ENCODE measurements at regions not wholly inside any gene's neighbourhood (a gene's known extent, or its start where the extent isn't known, plus 50 kb on each side); places are given as distances from the start of the nearest gene placed in this dataset.
A peak's percentile ranks its signal among the peaks of the same experiment; 100 is the strongest.

DNA sequence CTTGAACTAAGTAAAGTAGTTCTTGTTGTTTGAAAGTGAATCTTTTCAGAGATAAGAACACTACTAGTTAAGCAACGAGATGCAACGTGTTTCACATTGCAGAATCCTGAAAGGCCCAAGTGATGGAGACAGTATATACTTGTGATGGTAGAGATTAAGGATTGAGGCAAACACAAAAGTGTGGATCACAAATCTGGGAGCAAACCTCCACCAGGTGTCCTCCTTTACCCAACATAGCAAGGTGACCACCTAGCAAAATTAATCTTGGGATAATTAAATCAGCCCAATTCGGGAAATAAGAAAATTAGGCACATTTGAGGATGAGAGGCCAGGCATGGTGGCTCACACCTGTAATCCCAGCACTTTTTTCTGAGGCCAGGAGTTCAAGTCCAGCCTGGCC lies 563.9 kb downstream of the DACH1 start:
- no peaks in the 10 kb centered on the region for H3K79me1 ChIP-seq (ENCODE audit: insufficient read depth, low read depth, low read length, poor library complexity, severe bottlenecking)
- no peak overlapping the region for H3T11ph ChIP-seq (ENCODE audit: low read length)
- H2BK15ac ChIP-seq (ENCODE audit: low read depth, low read length): no peak overlapping the region
- no peak overlapping the region for H2BK120ac ChIP-seq (ENCODE audit: low read depth, low read length, poor library complexity, severe bottlenecking)
- no peak overlapping the region for H3K4ac ChIP-seq (ENCODE audit: low read depth, low read length)
- H3K4me1 ChIP-seq (ENCODE audit: insufficient read depth, low read length): no peaks in the 10 kb centered on the region
- H3K9me3 ChIP-seq (ENCODE audit: control insufficient read depth, low read depth, low read length): no peaks in the 10 kb centered on the region
- Mint-ChIP-seq H3K4me1 (peaks cover 7 to 8% of the 10 kb centered on the region in 2 experiments), H3K9me3 (peaks cover 0 to 3% of the 10 kb centered on the region in 2 experiments; a peak in 1 of 5 replicates), H3K27ac (no peak overlapping the region), H3K4me3 (no peak overlapping the region), H3K36me3 (ENCODE audit: insufficient read depth in 1 of 3, low read depth in 3 of 3) (no peaks in the 10 kb centered on the region; a peak in 1 of 7 replicates), H3K27me3 (ENCODE audit: low read depth) (no peaks in the 10 kb centered on the region)
- no peak overlapping the region for H2AFZ ChIP-seq (ENCODE audit: low read length)
- H3K4me2 ChIP-seq (ENCODE audit: insufficient read depth, insufficient read length, low read length): no peak overlapping the region
- no peak overlapping the region for H2BK20ac ChIP-seq (ENCODE audit: low read depth, low read length, poor library complexity, severe bottlenecking)
- DNase-seq: no peak
- no peak overlapping the region for H2BK12ac ChIP-seq (ENCODE audit: insufficient read length, low read depth, low read length)
- no peak overlapping the region for H3K9ac ChIP-seq (ENCODE audit: extremely low read depth, insufficient read length, low read length)
- no peak overlapping the region for H4K8ac ChIP-seq (replicated peaks; ENCODE audit: insufficient read length, low read depth, low read length)
- TF ChIP-seq, protein P1, sequence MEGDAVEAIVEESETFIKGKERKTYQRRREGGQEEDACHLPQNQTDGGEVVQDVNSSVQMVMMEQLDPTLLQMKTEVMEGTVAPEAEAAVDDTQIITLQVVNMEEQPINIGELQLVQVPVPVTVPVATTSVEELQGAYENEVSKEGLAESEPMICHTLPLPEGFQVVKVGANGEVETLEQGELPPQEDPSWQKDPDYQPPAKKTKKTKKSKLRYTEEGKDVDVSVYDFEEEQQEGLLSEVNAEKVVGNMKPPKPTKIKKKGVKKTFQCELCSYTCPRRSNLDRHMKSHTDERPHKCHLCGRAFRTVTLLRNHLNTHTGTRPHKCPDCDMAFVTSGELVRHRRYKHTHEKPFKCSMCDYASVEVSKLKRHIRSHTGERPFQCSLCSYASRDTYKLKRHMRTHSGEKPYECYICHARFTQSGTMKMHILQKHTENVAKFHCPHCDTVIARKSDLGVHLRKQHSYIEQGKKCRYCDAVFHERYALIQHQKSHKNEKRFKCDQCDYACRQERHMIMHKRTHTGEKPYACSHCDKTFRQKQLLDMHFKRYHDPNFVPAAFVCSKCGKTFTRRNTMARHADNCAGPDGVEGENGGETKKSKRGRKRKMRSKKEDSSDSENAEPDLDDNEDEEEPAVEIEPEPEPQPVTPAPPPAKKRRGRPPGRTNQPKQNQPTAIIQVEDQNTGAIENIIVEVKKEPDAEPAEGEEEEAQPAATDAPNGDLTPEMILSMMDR (conservative IDR thresholded peaks at IDR 0.05): peak; percentile 44; the same call in 1 of the 3 replicates
- no peak overlapping the region for H3K56ac ChIP-seq (ENCODE audit: insufficient read length, low read depth, low read length)
- H3K79me2 ChIP-seq (ENCODE audit: insufficient read depth, low read length): no peaks in the 10 kb centered on the region
- H3K23ac ChIP-seq (ENCODE audit: insufficient read length, low read depth, low read length): no peak overlapping the region
- no peak overlapping the region for H2AK5ac ChIP-seq (ENCODE audit: insufficient read length, low read length)
- no peaks in the 10 kb centered on the region for H3K27me3 ChIP-seq (ENCODE audit: insufficient read depth, low read length)
- H4K5ac ChIP-seq (ENCODE audit: insufficient read length, low read depth, low read length): no peak overlapping the region
- H3K27ac ChIP-seq (ENCODE audit: insufficient read length, low read depth, low read length): no peak overlapping the region
- H3K14ac ChIP-seq (ENCODE audit: insufficient read depth, low read length): no peak overlapping the region
- no peak overlapping the region for H3K18ac ChIP-seq (ENCODE audit: insufficient read length, low read depth, low read length)
- H3K23me2 ChIP-seq (ENCODE audit: insufficient read length, low read depth, low read length, poor library complexity, severe bottlenecking): no peaks in the 10 kb centered on the region
- no CpG with 5 or more reads among the region's 3 CpGs for WGBS (ENCODE audit: extremely low coverage, insufficient read length, low lambda C conversion rate)
- H4K91ac ChIP-seq (ENCODE audit: insufficient read length, low read depth, low read length): no peak overlapping the region
- H4K20me1 ChIP-seq (ENCODE audit: control insufficient read depth, insufficient read depth, insufficient read length): no peaks in the 10 kb centered on the region
- H2BK5ac ChIP-seq (ENCODE audit: insufficient read length, low read length): no peak overlapping the region
